PC-9 (cell line): ENCODE measurements at regions not wholly inside any gene's neighbourhood (a gene's known extent, or its start where the extent isn't known, plus 50 kb on each side); places are given as distances from the start of the nearest gene placed in this dataset.

Experiments used
- BruUV-seq: library from RNA; stranded (reverse); fragments of 400-500 nt; replicated peaks from 2 replicates; lab custom pipeline; 2021; lab: Mats Ljungman, UMichigan
- CTCF ChIA-PET: fragments of 300-600 bp; sonication (Branson Sonifier 250); formaldehyde crosslinking; loops from one replicate; lab custom pipeline; 2022; ENCODE audit warnings: antibody characterized with exemption; lab: Charles Lee
- POLR2A ChIA-PET: fragments of 300-600 bp; sonication (Branson Sonifier 250); formaldehyde crosslinking; loops from one replicate; lab custom pipeline; 2022; ENCODE audit warnings: antibody characterized with exemption; ENCODE audit not compliant: unreplicated experiment; lab: Charles Lee
- DNase-seq, 2 experiments: peaks; one replicate each; pipeline versions ENCODE4 v3.0.0 to v3.0.0-alpha.2; 2015 to 2022; ENCODE audit warnings: mixed read lengths in 1 of 2
- H2AFZ ChIP-seq: fragments of 200-600 bp; sonication (generic); 2 replicates; pipeline ENCODE4 v1.8.1; 2017; ENCODE audit warnings: antibody characterized with exemption
- H3F3A ChIP-seq: fragments of 200-600 bp; sonication (generic); 2 replicates; pipeline ENCODE4 v1.8.1; 2017; ENCODE audit warnings: antibody characterized with exemption, mild to moderate bottlenecking, low read depth; ENCODE audit not compliant: insufficient read depth
- H3K27ac ChIP-seq: fragments of 200-600 bp; sonication (generic); 2 replicates; pipeline ENCODE4 v1.6.1; 2016; ENCODE audit warnings: mixed run types
- H3K27me3 ChIP-seq: fragments of 200-600 bp; sonication (generic); 2 replicates; pipeline ENCODE4 v1.6.1; 2016; ENCODE audit warnings: low read depth, mixed run types; ENCODE audit not compliant: insufficient read depth
- H3K36me3 ChIP-seq: fragments of 200-600 bp; sonication (generic); 2 replicates; pipeline ENCODE4 v1.6.1; 2016; ENCODE audit warnings: low read depth, mixed run types
- H3K4me1 ChIP-seq: fragments of 200-600 bp; sonication (generic); replicated peaks from 2 replicates; pipeline ENCODE4 v1.6.1; 2016; ENCODE audit warnings: mixed run types; ENCODE audit not compliant: insufficient read depth
- H3K4me2 ChIP-seq: fragments of 200-600 bp; sonication (generic); 2 replicates; pipeline ENCODE4 v1.6.1; 2017; ENCODE audit warnings: mixed run types
- H3K4me3 ChIP-seq: fragments of 200-600 bp; sonication (generic); 2 replicates; pipeline ENCODE4 v1.6.1; 2016; ENCODE audit warnings: mixed run types
- H3K79me2 ChIP-seq: fragments of 200-600 bp; sonication (generic); 2 replicates; pipeline ENCODE4 v1.6.1; 2017; ENCODE audit warnings: low read depth, mixed run types
- H3K9me2 ChIP-seq: fragments of 200-600 bp; sonication (generic); 2 replicates; pipeline ENCODE4 v1.8.1; 2017; ENCODE audit warnings: mild to moderate bottlenecking; ENCODE audit not compliant: insufficient read depth
- H3K9me3 ChIP-seq: fragments of 200-600 bp; sonication (generic); 2 replicates; pipeline ENCODE4 v1.8.1; 2016; ENCODE audit warnings: low read depth; ENCODE audit not compliant: insufficient read depth
- H4K20me1 ChIP-seq: fragments of 200-600 bp; sonication (generic); 2 replicates; pipeline ENCODE4 v1.8.1; 2017; ENCODE audit not compliant: insufficient read depth
- CTCF ChIP-seq: fragments of 200-600 bp; sonication (generic); conservative IDR thresholded peaks from 2 replicates; pipeline ENCODE4 v1.6.1; 2017; ENCODE audit warnings: mixed run types, antibody characterized with exemption, mild to moderate bottlenecking, moderate library complexity
- EZH2 ChIP-seq: fragments of 200-600 bp; sonication (generic); IDR thresholded peaks from 2 replicates; pipeline ENCODE4 v1.8.0; 2017; ENCODE audit warnings: antibody characterized with exemption, low read depth
- intact Hi-C: fragments of 100-400 bp; cut with micrococcal nuclease; formaldehyde crosslinking; loops from one replicate; pipeline ENCODE4 v1.10.0; 2022; ENCODE audit not compliant: unreplicated experiment

- H3K27me3 ChIP-seq, result peaks cover 48% of the 10 kb centered on the region
- BruUV-seq, result no TSS peak
- no peaks in the 10 kb centered on the region for H3K36me3 ChIP-seq
- ChIA-PET CTCF (no interaction called here), POLR2A (no interaction called here)
- no peaks in the 10 kb centered on the region for H4K20me1 ChIP-seq
- no peak overlapping the region for H3K4me2 ChIP-seq
- no peaks in the 10 kb centered on the region for H3K79me2 ChIP-seq
- no peaks in the 10 kb centered on the region for H3F3A ChIP-seq
- no peak for TF ChIP-seq CTCF
- no peak for TF ChIP-seq EZH2
- no peak for DNase-seq
- H3K4me3 ChIP-seq, result no peak overlapping the region
- no peak overlapping the region for H3K27ac ChIP-seq
- no peaks in the 10 kb centered on the region for H3K9me2 ChIP-seq
- H2AFZ ChIP-seq, result no peak overlapping the region
- H3K4me1 ChIP-seq, result no peaks in the 10 kb centered on the region
- no peaks in the 10 kb centered on the region for H3K9me3 ChIP-seq
- intact Hi-C loops, result no loop called here
These were observed 135.2 kb upstream of the MGMT start for GRCh38 chr10:129331839-129332220.

- Histone ChIP-seq H2AFZ (no peak overlapping the region), H3K36me3 (no peaks in the 10 kb centered on the region), H3K9me2 (no peaks in the 10 kb centered on the region), H3K27me3 (peaks cover 48% of the 10 kb centered on the region), H3K27ac (no peak overlapping the region), H3K9me3 (no peaks in the 10 kb centered on the region), H3K4me2 (no peak overlapping the region), H3K79me2 (no peaks in the 10 kb centered on the region), H3K4me3 (no peak overlapping the region), H3K4me1 (no peaks in the 10 kb centered on the region), H3F3A (no peaks in the 10 kb centered on the region), H4K20me1 (no peaks in the 10 kb centered on the region)
- ChIA-PET POLR2A (no interaction called here), CTCF (no interaction called here)
- TF ChIP-seq EZH2, result no peak
- TF ChIP-seq CTCF, result no peak
- no peak for DNase-seq
- intact Hi-C loops, result no loop called here
- BruUV-seq, result no TSS peak
These were observed 134.6 kb upstream of the MGMT start for GRCh38 chr10:129332476-129332875.

- POLR2A ChIA-PET, result no interaction called here
- Histone ChIP-seq H3K9me2 (no peaks in the 10 kb centered on the region), H4K20me1 (no peaks in the 10 kb centered on the region), H3K9me3 (no peaks in the 10 kb centered on the region), H3F3A (no peaks in the 10 kb centered on the region), H3K4me2 (no peak overlapping the region), H3K4me1 (no peaks in the 10 kb centered on the region), H3K27ac (no peak overlapping the region), H3K36me3 (no peaks in the 10 kb centered on the region), H3K4me3 (no peak overlapping the region), H2AFZ (no peak overlapping the region), H3K27me3 (peaks cover 45% of the 10 kb centered on the region), H3K79me2 (no peaks in the 10 kb centered on the region)
- BruUV-seq, result no TSS peak
- no peak for TF ChIP-seq CTCF
- TF ChIP-seq EZH2, result no peak
- no peak for DNase-seq
- CTCF ChIA-PET, result no interaction called here
- intact Hi-C loops, result no loop called here
These were observed 133.3 kb upstream of the MGMT start for GRCh38 chr10:129333706-129334105.
